ENCODE measurements at regions not wholly inside any gene's neighbourhood (a gene's known extent, or its start where the extent isn't known, plus 50 kb on each side); places are given as distances from the start of the nearest gene placed in this dataset.

- no peak for DNase-seq (ENCODE audit: low spot score in 2 of 2)
- ATAC-seq (replicated peaks; ENCODE audit: extremely low read depth, poor library complexity, severe bottlenecking): no peak
- no peaks in the 10 kb centered on the region for H3K36me3 Mint-ChIP-seq (ENCODE audit: insufficient read depth)
- peaks cover 37% of the 10 kb centered on the region for H3K27me3 Mint-ChIP-seq
- no peaks in the 10 kb centered on the region for H3K9me3 Mint-ChIP-seq
- no peak overlapping the region for H3K27ac Mint-ChIP-seq (ENCODE audit: low read depth)
- H3K4me3 Mint-ChIP-seq: no peak overlapping the region
- no peaks in the 10 kb centered on the region for H3K4me1 Mint-ChIP-seq
Measured at GRCh38 chr9:109830545-109830944, 50.5 kb downstream of the PALM2AKAP2 start.

- Mint-ChIP-seq H3K4me3 (no peak overlapping the region), H3K27ac (ENCODE audit: low read depth) (no peak overlapping the region), H3K9me3 (no peaks in the 10 kb centered on the region), H3K27me3 (peaks cover 52% of the 10 kb centered on the region), H3K36me3 (ENCODE audit: insufficient read depth) (no peaks in the 10 kb centered on the region), H3K4me1 (no peaks in the 10 kb centered on the region)
- ATAC-seq (replicated peaks; ENCODE audit: extremely low read depth, poor library complexity, severe bottlenecking) (no peak), DNase-seq (ENCODE audit: low spot score in 2 of 2) (no peak)
Measured at GRCh38 chr9:109831998-109832658, 52.1 kb downstream of the PALM2AKAP2 start.

- ATAC-seq (replicated peaks; ENCODE audit: extremely low read depth, poor library complexity, severe bottlenecking) (no peak), DNase-seq (ENCODE audit: low spot score in 2 of 2) (no peak)
- Mint-ChIP-seq H3K4me3 (no peak overlapping the region), H3K27me3 (peaks cover 66% of the 10 kb centered on the region), H3K9me3 (no peaks in the 10 kb centered on the region), H3K27ac (ENCODE audit: low read depth) (no peak overlapping the region), H3K36me3 (ENCODE audit: insufficient read depth) (no peaks in the 10 kb centered on the region), H3K4me1 (no peaks in the 10 kb centered on the region)
Measured at GRCh38 chr9:109834855-109835254, 54.9 kb downstream of the PALM2AKAP2 start.

- no peak for DNase-seq (ENCODE audit: low spot score in 2 of 2)
- Mint-ChIP-seq H3K27me3 (peaks cover 18% of the 10 kb centered on the region), H3K9me3 (no peaks in the 10 kb centered on the region), H3K4me1 (no peaks in the 10 kb centered on the region), H3K4me3 (no peak overlapping the region), H3K36me3 (ENCODE audit: insufficient read depth) (no peaks in the 10 kb centered on the region), H3K27ac (ENCODE audit: low read depth) (no peak overlapping the region)
- no peak for ATAC-seq (replicated peaks; ENCODE audit: extremely low read depth, poor library complexity, severe bottlenecking)
Measured at GRCh38 chr9:109843641-109844040, 63.6 kb downstream of the PALM2AKAP2 start.

- Mint-ChIP-seq H3K4me3 (no peak overlapping the region), H3K36me3 (ENCODE audit: insufficient read depth) (no peaks in the 10 kb centered on the region), H3K9me3 (no peaks in the 10 kb centered on the region), H3K27ac (ENCODE audit: low read depth) (no peak overlapping the region), H3K4me1 (no peaks in the 10 kb centered on the region), H3K27me3 (peaks cover 20% of the 10 kb centered on the region)
- DNase-seq (ENCODE audit: low spot score in 2 of 2) (no peak), ATAC-seq (replicated peaks; ENCODE audit: extremely low read depth, poor library complexity, severe bottlenecking) (no peak)
Measured at GRCh38 chr9:109845226-109845625, 65.2 kb downstream of the PALM2AKAP2 start.

- Mint-ChIP-seq H3K9me3 (no peaks in the 10 kb centered on the region), H3K4me1 (no peaks in the 10 kb centered on the region), H3K27me3 (peaks cover 20% of the 10 kb centered on the region), H3K4me3 (no peak overlapping the region), H3K27ac (ENCODE audit: low read depth) (peak overlapping the region; percentile 22), H3K36me3 (ENCODE audit: insufficient read depth) (peaks cover 2% of the 10 kb centered on the region)
- ATAC-seq (replicated peaks; ENCODE audit: extremely low read depth, poor library complexity, severe bottlenecking) (no peak), DNase-seq (ENCODE audit: low spot score in 2 of 2) (no peak)
Measured at GRCh38 chr9:109846776-109847175, 66.8 kb downstream of the PALM2AKAP2 start.

GRCh38 chr9:109852556-109852955, 72.6 kb downstream of the PALM2AKAP2 start:
- DNase-seq (ENCODE audit: low spot score in 2 of 2): no peak
- Mint-ChIP-seq H3K4me3 (no peak overlapping the region), H3K27me3 (peaks cover 43% of the 10 kb centered on the region), H3K4me1 (no peaks in the 10 kb centered on the region), H3K36me3 (ENCODE audit: insufficient read depth) (peaks cover 2% of the 10 kb centered on the region), H3K9me3 (peaks cover 8% of the 10 kb centered on the region), H3K27ac (ENCODE audit: low read depth) (no peak overlapping the region)
- no peak for ATAC-seq (replicated peaks; ENCODE audit: extremely low read depth, poor library complexity, severe bottlenecking)

GRCh38 chr9:109855540-109855939, 75.5 kb downstream of the PALM2AKAP2 start:
- Mint-ChIP-seq H3K4me3 (no peak overlapping the region), H3K36me3 (ENCODE audit: insufficient read depth) (peaks cover 2% of the 10 kb centered on the region), H3K27me3 (peaks cover 42% of the 10 kb centered on the region), H3K27ac (ENCODE audit: low read depth) (no peak overlapping the region), H3K4me1 (no peaks in the 10 kb centered on the region), H3K9me3 (peaks cover 8% of the 10 kb centered on the region)
- ATAC-seq (replicated peaks; ENCODE audit: extremely low read depth, poor library complexity, severe bottlenecking): no peak
- DNase-seq (ENCODE audit: low spot score in 2 of 2): no peak

GRCh38 chr9:109856785-109857184, 76.8 kb downstream of the PALM2AKAP2 start:
- no peak for ATAC-seq (replicated peaks; ENCODE audit: extremely low read depth, poor library complexity, severe bottlenecking)
- Mint-ChIP-seq H3K36me3 (ENCODE audit: insufficient read depth) (no peaks in the 10 kb centered on the region), H3K4me1 (no peaks in the 10 kb centered on the region), H3K9me3 (peaks cover 8% of the 10 kb centered on the region), H3K4me3 (no peak overlapping the region), H3K27me3 (peaks cover 42% of the 10 kb centered on the region), H3K27ac (ENCODE audit: low read depth) (no peak overlapping the region)
- DNase-seq (ENCODE audit: low spot score in 2 of 2): no peak

- H3K27ac Mint-ChIP-seq (ENCODE audit: low read depth): no peak overlapping the region
- peaks cover 42% of the 10 kb centered on the region for H3K27me3 Mint-ChIP-seq
- no peaks in the 10 kb centered on the region for H3K4me1 Mint-ChIP-seq
- H3K9me3 Mint-ChIP-seq: peaks cover 5% of the 10 kb centered on the region
- ATAC-seq (replicated peaks; ENCODE audit: extremely low read depth, poor library complexity, severe bottlenecking) (no peak), DNase-seq (ENCODE audit: low spot score in 2 of 2) (no peak)
- H3K36me3 Mint-ChIP-seq (ENCODE audit: insufficient read depth): no peaks in the 10 kb centered on the region
- H3K4me3 Mint-ChIP-seq: no peak overlapping the region
Measured at GRCh38 chr9:109857336-109857735, 77.3 kb downstream of the PALM2AKAP2 start.

GRCh38 chr9:109859447-109859846, 79.4 kb downstream of the PALM2AKAP2 start:
- DNase-seq (ENCODE audit: low spot score in 2 of 2) (no peak), ATAC-seq (replicated peaks; ENCODE audit: extremely low read depth, poor library complexity, severe bottlenecking) (no peak)
- no peaks in the 10 kb centered on the region for H3K36me3 Mint-ChIP-seq (ENCODE audit: insufficient read depth)
- H3K4me3 Mint-ChIP-seq: no peak overlapping the region
- H3K27me3 Mint-ChIP-seq: peaks cover 33% of the 10 kb centered on the region
- H3K4me1 Mint-ChIP-seq: no peaks in the 10 kb centered on the region
- no peak overlapping the region for H3K27ac Mint-ChIP-seq (ENCODE audit: low read depth)
- H3K9me3 Mint-ChIP-seq: no peaks in the 10 kb centered on the region

GRCh38 chr9:109860521-109860920, 80.5 kb downstream of the PALM2AKAP2 start:
- H3K36me3 Mint-ChIP-seq (ENCODE audit: insufficient read depth): no peaks in the 10 kb centered on the region
- no peak for ATAC-seq (replicated peaks; ENCODE audit: extremely low read depth, poor library complexity, severe bottlenecking)
- DNase-seq (ENCODE audit: low spot score in 2 of 2): no peak

GRCh38 chr9:109861499-109861898, 81.5 kb downstream of the PALM2AKAP2 start:
- no peak overlapping the region for H3K27ac Mint-ChIP-seq (ENCODE audit: low read depth)
- H3K4me3 Mint-ChIP-seq: no peak overlapping the region
- DNase-seq (ENCODE audit: low spot score in 2 of 2): no peak

More at GRCh38 chr9:109860521-109860920, 80.5 kb downstream of the PALM2AKAP2 start:
- peaks cover 27% of the 10 kb centered on the region for H3K27me3 Mint-ChIP-seq
- H3K4me1 Mint-ChIP-seq: no peaks in the 10 kb centered on the region
- H3K27ac Mint-ChIP-seq (ENCODE audit: low read depth): no peak overlapping the region
- no peak overlapping the region for H3K4me3 Mint-ChIP-seq
- H3K9me3 Mint-ChIP-seq: no peaks in the 10 kb centered on the region

More at GRCh38 chr9:109861499-109861898, 81.5 kb downstream of the PALM2AKAP2 start:
- no peaks in the 10 kb centered on the region for H3K36me3 Mint-ChIP-seq (ENCODE audit: insufficient read depth)
- no peaks in the 10 kb centered on the region for H3K4me1 Mint-ChIP-seq
- no peak for ATAC-seq (replicated peaks; ENCODE audit: extremely low read depth, poor library complexity, severe bottlenecking)
- H3K9me3 Mint-ChIP-seq: no peaks in the 10 kb centered on the region
- H3K27me3 Mint-ChIP-seq: peaks cover 25% of the 10 kb centered on the region
